ENCODE measurements at regions not wholly inside any gene's neighbourhood (a gene's known extent, or its start where the extent isn't known, plus 50 kb on each side); places are given as distances from the start of the nearest gene placed in this dataset.

DNA sequence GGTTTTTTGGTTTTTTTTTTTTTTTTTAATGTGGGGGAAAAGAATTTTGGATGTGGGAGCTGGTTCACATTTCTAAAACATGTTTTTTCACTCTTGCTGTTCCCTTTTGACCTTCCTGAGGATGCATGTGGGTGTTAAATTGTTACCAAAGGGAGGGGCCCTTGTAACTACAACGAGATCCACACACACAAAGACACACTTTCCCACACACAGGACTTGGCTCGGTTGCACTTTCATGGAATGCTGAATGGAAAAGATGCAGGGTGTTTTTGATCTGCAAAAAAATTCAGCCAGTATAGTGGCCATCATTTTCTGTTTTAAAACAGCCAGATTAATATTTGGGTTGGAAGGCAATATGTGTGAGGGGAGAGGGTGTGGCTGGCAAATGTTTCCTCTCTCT, 576.9 kb downstream of the EBF1 start:
- no peak overlapping the region for H3K4me3 ChIP-seq
- no peak for DNase-seq
- H3K36me3 ChIP-seq (ENCODE audit: low read depth), result no peaks in the 10 kb centered on the region
- no peaks in the 10 kb centered on the region for H4K20me1 ChIP-seq (ENCODE audit: insufficient read depth)
- H3K27me3 ChIP-seq (ENCODE audit: insufficient read depth, low read depth), result no peaks in the 10 kb centered on the region
- no peaks in the 10 kb centered on the region for H3K4me1 ChIP-seq (replicated peaks; ENCODE audit: insufficient read depth)
- no peak overlapping the region for H3K4me2 ChIP-seq
- no peaks in the 10 kb centered on the region for H3F3A ChIP-seq (ENCODE audit: insufficient read depth, low read depth)
- H3K27ac ChIP-seq, result no peak overlapping the region
- no TSS peak for BruUV-seq (replicated peaks)
- H3K79me2 ChIP-seq (ENCODE audit: low read depth), result no peaks in the 10 kb centered on the region
- intact Hi-C loops (cut with micrococcal nuclease; ENCODE audit: unreplicated experiment), result no loop called here
- TF ChIP-seq EZH2 (IDR thresholded peaks at IDR 0.05; ENCODE audit: low read depth), result no peak
- TF ChIP-seq, protein P1, sequence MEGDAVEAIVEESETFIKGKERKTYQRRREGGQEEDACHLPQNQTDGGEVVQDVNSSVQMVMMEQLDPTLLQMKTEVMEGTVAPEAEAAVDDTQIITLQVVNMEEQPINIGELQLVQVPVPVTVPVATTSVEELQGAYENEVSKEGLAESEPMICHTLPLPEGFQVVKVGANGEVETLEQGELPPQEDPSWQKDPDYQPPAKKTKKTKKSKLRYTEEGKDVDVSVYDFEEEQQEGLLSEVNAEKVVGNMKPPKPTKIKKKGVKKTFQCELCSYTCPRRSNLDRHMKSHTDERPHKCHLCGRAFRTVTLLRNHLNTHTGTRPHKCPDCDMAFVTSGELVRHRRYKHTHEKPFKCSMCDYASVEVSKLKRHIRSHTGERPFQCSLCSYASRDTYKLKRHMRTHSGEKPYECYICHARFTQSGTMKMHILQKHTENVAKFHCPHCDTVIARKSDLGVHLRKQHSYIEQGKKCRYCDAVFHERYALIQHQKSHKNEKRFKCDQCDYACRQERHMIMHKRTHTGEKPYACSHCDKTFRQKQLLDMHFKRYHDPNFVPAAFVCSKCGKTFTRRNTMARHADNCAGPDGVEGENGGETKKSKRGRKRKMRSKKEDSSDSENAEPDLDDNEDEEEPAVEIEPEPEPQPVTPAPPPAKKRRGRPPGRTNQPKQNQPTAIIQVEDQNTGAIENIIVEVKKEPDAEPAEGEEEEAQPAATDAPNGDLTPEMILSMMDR (conservative IDR thresholded peaks at IDR 0.05), result no peak
- no peaks in the 10 kb centered on the region for H3K9me3 ChIP-seq (ENCODE audit: insufficient read depth, low read depth)
- no peak overlapping the region for H2AFZ ChIP-seq
- CTCF ChIA-PET, result no interaction called here
- H3K9me2 ChIP-seq (ENCODE audit: insufficient read depth), result no peaks in the 10 kb centered on the region
- POLR2A ChIA-PET (ENCODE audit: unreplicated experiment), result no interaction called here

DNA sequence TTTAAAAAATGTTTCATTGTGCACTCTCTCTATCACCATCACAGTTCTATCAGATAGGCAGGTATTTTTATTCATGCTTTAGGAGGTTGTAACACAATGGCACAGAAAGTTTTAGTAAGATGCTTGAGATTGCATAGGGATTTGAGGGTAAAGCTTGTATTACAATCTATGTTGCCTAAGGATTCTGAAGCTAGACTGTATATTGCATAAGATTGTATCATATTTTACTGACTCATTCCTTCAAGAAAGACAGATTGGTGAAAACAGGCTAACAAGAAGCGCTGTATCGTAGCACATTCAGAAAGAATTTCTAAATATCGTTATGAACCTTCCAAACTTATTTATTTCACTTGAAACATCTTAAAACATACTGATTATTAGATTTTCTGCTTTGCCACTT, 577.7 kb downstream of the EBF1 start:
- no peaks in the 10 kb centered on the region for H3K4me1 ChIP-seq (replicated peaks; ENCODE audit: insufficient read depth)
- H3F3A ChIP-seq (ENCODE audit: insufficient read depth, low read depth), result no peaks in the 10 kb centered on the region
- H3K4me2 ChIP-seq, result no peak overlapping the region
- intact Hi-C loops (cut with micrococcal nuclease; ENCODE audit: unreplicated experiment), result no loop called here
- no peaks in the 10 kb centered on the region for H3K79me2 ChIP-seq (ENCODE audit: low read depth)
- BruUV-seq (replicated peaks), result no TSS peak
- H3K36me3 ChIP-seq (ENCODE audit: low read depth), result no peaks in the 10 kb centered on the region
- H4K20me1 ChIP-seq (ENCODE audit: insufficient read depth), result no peaks in the 10 kb centered on the region
- H3K27ac ChIP-seq, result no peak overlapping the region
- no peak overlapping the region for H3K4me3 ChIP-seq
- no peak for TF ChIP-seq EZH2 (IDR thresholded peaks at IDR 0.05; ENCODE audit: low read depth)
- TF ChIP-seq, protein P1 (conservative IDR thresholded peaks at IDR 0.05), result no peak
- no peaks in the 10 kb centered on the region for H3K9me2 ChIP-seq (ENCODE audit: insufficient read depth)
- H3K9me3 ChIP-seq (ENCODE audit: insufficient read depth, low read depth), result no peaks in the 10 kb centered on the region
- ChIA-PET POLR2A (ENCODE audit: unreplicated experiment) (no interaction called here), CTCF (no interaction called here)
- no peak for DNase-seq
- 0 out of 2 replicates have a peak, but pooled peaks cover 3% of the 10 kb centered on the region for H3K27me3 ChIP-seq (ENCODE audit: insufficient read depth, low read depth)
- H2AFZ ChIP-seq, result no peak overlapping the region

DNA sequence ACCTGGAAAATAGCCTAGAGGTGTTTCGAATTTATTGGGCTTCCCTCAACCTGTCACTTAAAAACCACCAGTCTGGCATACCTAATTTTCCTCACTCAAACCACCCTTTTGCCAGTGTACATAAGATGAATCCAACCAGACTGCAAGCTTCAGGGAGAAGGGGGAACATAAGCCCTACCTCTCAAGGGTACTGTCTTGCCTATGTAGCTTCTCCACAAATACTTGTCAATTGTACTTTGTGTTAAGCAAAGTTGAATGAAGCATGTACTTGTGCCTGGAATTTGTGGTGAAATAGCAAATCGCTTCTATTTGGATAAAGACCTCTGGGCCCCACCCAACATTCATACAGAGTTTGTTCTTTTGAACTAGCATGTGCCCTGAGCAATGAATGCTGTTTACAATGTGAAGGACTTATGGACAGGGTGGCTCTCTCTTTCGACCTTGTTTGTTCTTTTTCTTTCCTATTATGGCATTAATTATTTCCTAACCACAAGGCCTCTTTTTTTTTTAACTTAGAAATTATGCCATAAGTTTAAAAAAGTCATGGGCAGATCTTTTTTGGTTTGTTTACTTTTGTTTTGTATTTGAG, 580.2 kb downstream of the EBF1 start:
- POLR2A ChIA-PET (ENCODE audit: unreplicated experiment), result no interaction called here
- Histone ChIP-seq H3F3A (ENCODE audit: insufficient read depth, low read depth) (no peaks in the 10 kb centered on the region), H3K4me1 (replicated peaks; ENCODE audit: insufficient read depth) (no peaks in the 10 kb centered on the region), H3K9me2 (ENCODE audit: insufficient read depth) (no peaks in the 10 kb centered on the region), H2AFZ (no peak overlapping the region), H3K4me2 (no peak overlapping the region), H3K9me3 (ENCODE audit: insufficient read depth, low read depth) (no peaks in the 10 kb centered on the region), H3K27ac (no peak overlapping the region), H3K4me3 (no peak overlapping the region), H4K20me1 (ENCODE audit: insufficient read depth) (no peaks in the 10 kb centered on the region), H3K79me2 (ENCODE audit: low read depth) (no peaks in the 10 kb centered on the region), H3K27me3 (ENCODE audit: insufficient read depth, low read depth) (0 out of 2 replicates have a peak, but pooled peaks cover 3% of the 10 kb centered on the region), H3K36me3 (ENCODE audit: low read depth) (no peaks in the 10 kb centered on the region)
- no TSS peak for BruUV-seq (replicated peaks)
- CTCF ChIA-PET, result no interaction called here
- intact Hi-C loops (cut with micrococcal nuclease; ENCODE audit: unreplicated experiment), result no loop called here
- TF ChIP-seq, protein P1 (conservative IDR thresholded peaks at IDR 0.05), result no peak
- TF ChIP-seq EZH2 (IDR thresholded peaks at IDR 0.05; ENCODE audit: low read depth), result no peak
- no peak for DNase-seq
